ENCODE measurements at regions not wholly inside any gene's neighbourhood (a gene's known extent, or its start where the extent isn't known, plus 50 kb on each side); places are given as distances from the start of the nearest gene placed in this dataset.

- DNase-seq (ENCODE audit: low read depth), result no peak
Observed at GRCh38 chr9:109945573-109945972, 165.6 kb downstream of the PALM2AKAP2 start.

DNA sequence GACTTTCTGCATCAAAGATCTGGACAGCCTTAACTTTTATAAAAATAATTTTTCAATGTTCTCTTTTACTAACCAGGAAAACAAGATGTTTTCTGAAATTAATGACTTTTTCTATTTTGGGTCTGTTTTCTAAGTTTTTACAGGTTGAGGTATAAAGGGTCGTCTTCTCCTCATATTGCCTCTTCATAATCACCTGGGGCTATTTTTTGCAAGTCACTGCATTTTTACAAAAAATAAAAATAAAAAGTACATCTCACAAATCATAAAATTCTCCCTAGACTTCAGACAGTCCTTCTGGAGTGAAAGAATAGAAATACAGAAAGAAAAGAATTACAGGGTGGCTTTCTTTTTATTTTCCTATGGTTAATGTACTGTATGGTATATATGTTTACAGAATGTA is 168.5 kb downstream of the PALM2AKAP2 start:
- no peak for DNase-seq (ENCODE audit: low read depth)

DNA sequence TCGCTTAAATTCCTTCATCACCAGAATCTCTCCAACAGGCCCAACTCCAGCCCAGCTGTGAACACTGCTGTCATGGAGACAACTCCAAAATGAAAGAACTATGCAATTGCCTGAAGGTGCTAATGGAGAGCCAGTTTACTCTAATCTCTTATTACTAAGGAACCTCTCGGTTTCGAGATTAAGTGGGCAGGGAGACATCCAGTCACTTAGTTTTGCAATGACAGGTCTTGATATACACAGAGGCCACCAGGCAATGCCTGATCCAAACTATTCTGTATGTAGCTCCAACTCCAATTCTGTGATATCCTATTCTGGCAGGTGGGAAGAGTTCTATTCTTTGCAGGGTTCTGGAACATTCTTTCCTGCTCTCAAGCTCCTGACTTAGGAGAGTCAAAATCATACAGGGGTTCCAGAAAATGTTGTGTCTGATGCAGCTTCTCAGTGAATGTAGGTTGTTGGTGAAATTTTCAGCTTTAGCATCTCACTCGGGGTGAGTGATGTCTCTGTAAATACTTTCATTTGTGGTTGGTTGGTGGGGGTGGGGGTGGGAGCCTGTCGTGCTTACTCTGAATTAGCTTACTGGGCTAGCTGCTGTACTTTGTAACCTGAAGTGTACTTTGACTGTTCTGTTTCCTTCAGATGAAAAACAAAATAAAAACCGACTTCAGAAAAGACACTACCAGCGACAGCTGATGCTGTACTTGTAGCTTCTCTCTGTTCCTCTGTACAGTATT is 170.9 kb downstream of the PALM2AKAP2 start:
- no peak for DNase-seq (ENCODE audit: low read depth)

GRCh38 chr9:109953300-109953699 is 173.3 kb downstream of the PALM2AKAP2 start:
- no peak for DNase-seq (ENCODE audit: low read depth)

DNA sequence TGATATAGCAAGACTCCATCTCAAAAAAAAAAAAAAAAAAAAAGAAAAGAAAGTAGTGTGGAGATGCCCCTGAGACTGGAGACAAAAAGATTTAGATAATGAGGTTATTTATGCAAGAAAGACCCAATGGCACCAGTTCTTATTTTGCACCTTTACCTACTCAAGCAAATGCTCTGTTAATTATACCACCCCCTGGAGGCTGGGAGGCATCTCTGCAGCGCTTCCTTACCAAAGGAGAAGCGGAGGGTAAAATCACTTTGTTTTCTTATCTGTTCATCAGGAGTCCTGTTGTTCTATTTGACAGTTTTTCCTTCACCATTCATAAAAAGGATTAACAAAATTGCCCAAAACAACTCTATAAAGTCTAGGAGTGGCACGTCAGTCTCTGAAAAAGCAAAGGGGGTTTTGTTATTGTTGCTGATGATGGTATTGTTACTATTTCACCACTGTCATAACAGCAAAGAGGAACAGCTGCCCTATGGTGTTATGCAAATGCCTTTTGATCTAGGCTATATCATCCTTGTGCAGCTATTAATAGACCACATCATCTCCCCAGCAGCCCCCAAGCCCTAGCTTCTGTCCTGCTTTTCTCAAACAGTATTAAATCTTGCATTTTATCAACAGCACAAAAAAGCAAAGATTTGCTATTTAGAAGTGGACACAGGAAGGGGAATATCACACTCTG is 174.0 kb downstream of the PALM2AKAP2 start:
- DNase-seq (ENCODE audit: low read depth), result peak; percentile 74

- no peak for DNase-seq (ENCODE audit: low read depth)
Observed at GRCh38 chr9:109956717-109957440, 176.9 kb downstream of the PALM2AKAP2 start.

DNA sequence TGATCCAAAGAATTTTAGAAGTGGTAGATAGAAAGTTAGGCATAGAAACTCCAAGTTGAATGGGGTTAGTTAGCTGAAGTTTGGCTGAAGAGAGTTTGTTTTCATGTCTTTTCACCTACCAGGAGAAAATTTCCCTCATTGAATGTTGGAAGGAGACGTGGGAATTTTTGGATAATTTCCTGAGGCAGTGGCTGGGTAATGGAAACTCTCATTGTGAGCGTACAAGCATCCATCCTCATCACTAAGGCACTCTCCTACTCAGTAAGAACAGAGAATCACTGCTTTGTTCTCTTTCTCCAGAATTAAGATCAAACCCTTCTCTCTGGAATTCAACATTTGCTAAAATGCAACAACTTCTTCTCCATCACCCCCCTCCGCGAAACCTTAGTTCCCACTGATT is 179.7 kb downstream of the PALM2AKAP2 start:
- no peak for DNase-seq (ENCODE audit: low read depth)

- DNase-seq (ENCODE audit: low read depth), result no peak
Observed at GRCh38 chr9:109961626-109962025, 181.6 kb downstream of the PALM2AKAP2 start.

DNA sequence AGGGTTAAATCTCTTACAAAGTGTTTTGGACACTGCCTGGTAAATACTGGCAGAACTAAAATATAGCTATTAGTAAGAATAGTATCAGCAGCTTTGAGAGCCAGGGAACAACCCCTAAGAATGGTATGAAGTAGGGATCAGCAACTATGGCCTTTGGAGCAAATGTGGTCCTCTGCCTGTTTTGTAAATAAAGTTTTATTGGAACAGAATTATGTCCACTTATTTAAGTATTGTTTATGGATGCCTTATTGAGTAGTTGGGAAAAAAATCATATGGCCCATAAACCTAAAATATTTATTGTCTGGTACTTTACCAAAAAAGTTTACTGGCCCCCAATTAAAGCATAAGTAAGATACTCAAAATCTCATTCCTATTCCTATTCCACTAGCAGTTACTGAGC is 182.2 kb downstream of the PALM2AKAP2 start:
- DNase-seq (ENCODE audit: low read depth), result no peak

DNA sequence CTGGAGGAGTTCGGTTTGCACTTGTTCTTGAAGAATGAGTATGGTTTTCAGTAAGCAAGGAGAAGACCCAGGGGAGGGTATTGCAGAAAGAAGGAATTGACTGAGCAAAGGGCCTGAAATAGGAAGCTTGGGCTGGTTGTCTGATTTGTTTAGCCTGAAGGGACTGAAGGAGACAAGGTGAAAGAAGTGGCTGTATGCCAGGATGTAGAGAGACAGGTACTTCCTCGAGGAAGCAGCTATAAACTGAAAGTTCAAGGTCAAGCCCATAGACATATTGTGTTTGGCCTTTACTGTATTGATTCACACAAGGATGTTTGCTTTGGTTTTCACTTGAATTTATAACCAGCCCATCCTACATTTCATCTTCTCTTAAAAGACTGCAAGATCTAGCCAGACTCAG is 183.1 kb downstream of the PALM2AKAP2 start:
- no peak for DNase-seq (ENCODE audit: low read depth)

DNA sequence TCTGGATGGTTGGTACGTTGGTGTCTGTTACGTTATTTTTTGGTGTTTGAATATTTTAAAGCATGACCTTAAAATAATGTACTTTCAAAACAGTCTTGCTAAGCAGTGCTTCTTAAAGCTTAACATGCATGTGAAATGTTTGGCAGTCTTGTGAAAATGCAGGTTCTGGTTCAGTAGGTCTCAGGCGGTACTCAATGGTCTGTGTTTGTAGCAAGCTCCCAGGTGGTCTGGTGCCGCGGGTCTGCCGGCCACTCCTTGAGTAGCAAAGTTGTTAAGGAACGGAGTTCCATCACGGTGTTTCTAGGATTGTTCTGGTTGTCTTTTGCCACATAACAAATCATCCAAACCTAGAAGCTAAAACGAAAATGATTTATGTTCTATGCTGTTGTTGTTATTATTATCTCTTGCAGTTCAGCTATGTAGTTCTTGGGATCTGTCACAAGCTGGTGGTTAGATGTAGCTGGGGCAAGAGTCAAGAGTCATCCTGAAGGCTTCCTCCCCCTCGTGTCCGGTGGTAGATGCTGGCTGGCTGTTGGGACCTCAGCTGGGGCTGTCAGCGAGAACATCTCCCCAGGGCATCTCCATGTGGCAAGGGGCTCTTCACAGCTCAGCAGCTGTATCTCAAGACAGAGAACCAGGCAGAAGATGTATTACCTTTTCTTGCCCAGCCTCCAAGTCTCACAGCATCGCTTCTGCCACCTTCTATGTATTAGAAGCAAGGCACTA is 186.8 kb downstream of the PALM2AKAP2 start:
- no peak for DNase-seq (ENCODE audit: low read depth)

DNA sequence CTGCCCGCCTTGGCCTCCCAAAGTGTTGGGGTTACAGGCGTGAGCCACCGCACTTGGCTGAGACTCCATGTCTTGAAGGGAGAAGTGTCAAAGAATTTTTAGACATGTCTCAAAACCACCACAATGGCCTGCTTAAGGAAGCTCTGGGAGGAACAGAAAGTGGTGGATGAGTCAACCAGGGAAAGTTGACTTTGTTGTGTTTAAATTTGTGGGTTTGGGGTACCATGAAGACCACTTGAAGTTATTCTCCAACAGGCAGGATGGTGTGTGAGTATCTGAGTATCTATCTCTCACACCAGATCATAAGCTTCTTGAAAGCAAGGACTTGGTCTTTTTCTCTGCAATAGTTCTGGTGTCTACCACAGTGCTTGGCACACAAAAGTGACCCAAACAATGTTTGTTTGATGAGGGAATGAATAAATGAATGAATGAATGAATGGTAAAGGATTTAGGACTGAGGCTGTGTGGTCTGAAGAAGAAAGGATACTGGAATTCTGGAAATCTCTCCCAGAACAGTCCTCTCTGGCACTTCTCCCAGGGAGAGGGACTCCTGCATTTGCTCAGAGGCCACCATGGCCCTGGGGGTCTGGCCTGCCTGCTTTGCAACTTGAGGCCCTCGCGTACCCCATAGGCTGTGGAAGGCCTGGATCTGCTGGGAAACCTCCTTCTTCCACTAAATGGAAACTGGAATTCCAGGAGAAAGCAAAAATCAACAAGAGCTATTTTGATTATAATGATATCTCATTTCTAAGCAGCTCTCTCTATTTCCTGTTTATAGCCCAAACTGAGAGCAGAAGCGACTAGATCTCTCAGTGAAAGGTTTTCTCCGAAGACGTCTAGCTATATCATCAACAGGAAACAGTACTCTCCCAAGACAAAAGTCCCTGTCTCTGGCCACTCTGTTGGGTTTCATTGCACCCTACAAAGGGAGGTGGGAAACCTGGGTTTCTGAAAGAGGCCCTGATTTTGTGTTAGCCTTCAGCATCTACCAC is 187.9 kb downstream of the PALM2AKAP2 start:
- DNase-seq (ENCODE audit: low read depth), result no peak

DNA sequence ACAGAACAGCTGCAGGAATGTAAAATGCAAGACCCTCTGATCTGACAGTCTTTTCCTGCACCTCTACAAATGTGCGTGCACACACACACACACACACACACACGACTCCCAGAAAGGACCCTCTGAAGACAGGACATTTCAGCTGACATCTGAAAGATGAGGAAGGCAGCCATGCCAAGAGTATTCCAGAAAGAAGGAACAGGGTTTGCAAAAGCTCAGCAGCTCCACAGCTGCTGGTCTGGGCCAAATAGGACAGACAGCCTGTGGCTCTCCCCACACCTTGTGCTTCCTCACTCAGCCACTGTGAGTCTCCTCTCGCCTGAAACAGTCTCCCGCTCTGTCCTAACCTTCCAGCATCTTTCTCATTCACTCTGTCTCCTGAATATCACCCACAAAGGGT is 189.0 kb downstream of the PALM2AKAP2 start:
- peak; percentile 61 for DNase-seq (ENCODE audit: low read depth)

- DNase-seq (ENCODE audit: low read depth), result no peak
Observed at GRCh38 chr9:109969573-109970237, 189.7 kb downstream of the PALM2AKAP2 start.

DNA sequence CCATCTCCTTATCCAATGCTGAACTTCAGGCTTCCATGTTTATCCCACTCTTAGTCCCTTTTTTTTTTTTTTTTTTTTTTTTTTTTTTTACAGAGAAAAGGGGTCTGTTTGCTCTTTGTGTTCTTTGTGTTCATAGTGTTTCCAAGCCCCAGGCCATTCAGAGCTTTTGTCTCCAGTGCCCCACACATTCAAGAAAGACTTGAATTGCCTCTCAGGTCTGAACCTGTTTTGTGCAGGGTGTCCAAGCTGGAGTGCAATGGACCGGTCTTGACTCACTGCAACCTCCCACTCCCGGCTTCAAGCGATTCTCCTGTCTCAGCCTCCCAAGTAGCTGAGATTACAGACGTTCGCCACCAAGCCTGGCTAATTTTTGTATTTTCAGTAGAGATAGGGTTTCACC is 191.2 kb downstream of the PALM2AKAP2 start:
- DNase-seq (ENCODE audit: low read depth), result no peak

- DNase-seq (ENCODE audit: low read depth), result peak; percentile 33
Observed at GRCh38 chr9:109972026-109972882, 192.3 kb downstream of the PALM2AKAP2 start.

DNA sequence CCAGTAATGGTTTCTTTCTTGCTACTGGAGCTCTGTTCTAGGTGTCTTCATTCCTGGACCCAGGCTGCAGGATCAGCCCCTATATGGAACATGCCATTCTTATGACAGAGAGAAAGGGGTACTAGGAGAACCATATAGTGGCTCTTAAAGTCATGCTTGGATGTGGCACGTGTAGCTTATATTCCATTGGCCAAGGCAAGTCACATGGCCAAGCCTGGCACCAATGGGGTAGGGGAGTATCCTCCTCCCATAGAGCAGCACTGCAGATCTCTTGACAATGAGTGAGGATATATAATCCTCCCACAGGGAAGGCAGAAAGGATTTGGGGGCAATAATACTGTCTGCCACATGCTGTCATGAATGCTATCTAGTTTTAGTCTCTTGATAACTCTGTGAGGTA is 193.3 kb downstream of the PALM2AKAP2 start:
- DNase-seq (ENCODE audit: low read depth), result no peak

DNA sequence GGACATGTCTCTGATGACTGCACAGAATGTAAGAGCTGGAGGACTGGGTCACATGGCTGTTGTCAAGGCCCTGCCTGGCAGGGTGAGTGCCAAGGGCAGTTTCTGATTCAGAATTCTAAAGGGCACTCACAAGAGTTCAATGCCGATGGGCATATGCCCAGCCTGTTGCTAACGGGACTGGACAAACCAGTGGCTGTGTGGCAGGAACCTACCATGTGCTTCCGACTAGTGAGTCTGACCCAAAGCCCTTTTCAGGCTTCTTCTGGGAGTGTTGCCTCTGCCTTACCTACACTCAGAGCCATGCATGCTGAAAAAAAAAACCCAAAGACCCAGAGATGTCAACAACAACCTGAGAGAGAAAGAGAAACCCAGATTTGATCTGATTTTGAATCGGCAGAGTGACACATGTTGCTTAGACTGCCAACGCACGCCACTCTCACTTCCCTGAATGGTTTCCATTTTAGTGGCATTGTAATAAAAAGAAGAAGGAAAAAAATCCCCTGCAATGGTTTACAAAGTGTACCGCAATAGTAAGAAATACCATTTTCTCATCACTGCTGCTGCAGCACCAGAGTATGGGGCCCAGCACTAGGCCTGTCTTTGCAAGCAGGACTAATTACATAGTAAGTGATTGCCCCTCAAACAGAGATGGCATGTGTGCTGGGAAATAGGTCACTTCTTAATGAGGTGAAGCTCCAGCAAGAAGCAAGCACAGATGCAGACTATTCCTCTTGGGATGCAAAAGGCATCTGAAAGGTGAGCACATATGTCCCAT is 194.3 kb downstream of the PALM2AKAP2 start:
- no peak for DNase-seq (ENCODE audit: low read depth)

- no peak for DNase-seq (ENCODE audit: low read depth)
Observed at GRCh38 chr9:109974918-109975276, 194.9 kb downstream of the PALM2AKAP2 start.
